ENCODE measurements at regions not wholly inside any gene's neighbourhood (a gene's known extent, or its start where the extent isn't known, plus 50 kb on each side); places are given as distances from the start of the nearest gene placed in this dataset.

DNA sequence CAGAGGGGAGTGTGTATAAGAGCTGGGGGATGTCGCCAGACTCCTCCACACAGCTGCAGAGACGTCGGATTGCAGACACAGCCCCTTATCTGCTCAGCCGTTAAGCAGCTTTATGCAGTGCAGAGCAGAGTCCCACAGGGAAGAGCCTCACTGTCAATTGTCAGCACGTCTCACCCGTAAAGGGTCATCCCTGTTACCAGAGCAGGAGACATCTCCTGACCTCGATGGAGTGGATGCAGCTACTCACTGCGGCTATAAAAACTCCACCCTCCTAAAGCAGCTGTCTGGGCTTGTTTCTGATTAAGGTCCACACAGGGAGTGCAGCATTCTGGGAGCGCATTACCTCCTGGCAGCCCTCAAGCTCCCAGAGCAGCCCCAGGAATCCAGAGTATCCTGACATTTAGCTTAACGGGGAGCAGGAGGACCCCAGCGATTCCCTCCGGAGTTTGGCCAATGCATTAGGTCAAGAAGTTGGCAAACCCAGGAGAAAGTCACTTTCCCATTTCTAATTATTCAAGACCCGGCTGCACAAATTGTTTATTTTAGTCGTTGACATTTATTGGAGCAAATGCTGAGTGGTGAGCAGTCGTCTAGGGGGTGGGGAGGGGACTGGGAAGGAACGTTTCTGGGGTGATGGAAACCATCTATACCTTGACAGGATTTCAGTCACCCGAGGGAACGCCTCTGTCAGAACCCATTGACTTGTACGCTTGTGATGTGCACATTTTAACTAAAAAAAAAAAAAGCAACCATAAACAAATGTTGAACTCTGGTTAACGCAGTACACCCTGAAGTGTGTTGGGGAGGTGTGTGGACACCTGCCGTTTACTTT, 100.0 kb upstream of the ZNF469 start:
- DNase-seq = no peak
- Histone ChIP-seq H2BK5ac (ENCODE audit: insufficient read length, low read length) (no peak overlapping the region), H3K18ac (ENCODE audit: insufficient read length, low read depth, low read length) (no peak overlapping the region), H3K4me2 (ENCODE audit: insufficient read depth, insufficient read length, low read length) (no peak overlapping the region), H3K4ac (ENCODE audit: low read depth, low read length) (no peak overlapping the region), H3T11ph (ENCODE audit: low read length) (no peak overlapping the region), H3K14ac (ENCODE audit: insufficient read depth, low read length) (no peak overlapping the region), H4K20me1 (ENCODE audit: control insufficient read depth, insufficient read depth, insufficient read length) (no peaks in the 10 kb centered on the region), H4K5ac (ENCODE audit: insufficient read length, low read depth, low read length) (no peak overlapping the region), H2AFZ (ENCODE audit: low read length) (no peak overlapping the region), H3K79me1 (ENCODE audit: insufficient read depth, low read depth, low read length, poor library complexity, severe bottlenecking) (no peaks in the 10 kb centered on the region), H2BK12ac (ENCODE audit: insufficient read length, low read depth, low read length) (no peak overlapping the region), H3K23me2 (ENCODE audit: insufficient read length, low read depth, low read length, poor library complexity, severe bottlenecking) (no peaks in the 10 kb centered on the region), H4K8ac (replicated peaks; ENCODE audit: insufficient read length, low read depth, low read length) (no peak overlapping the region), H2BK120ac (ENCODE audit: low read depth, low read length, poor library complexity, severe bottlenecking) (no peak overlapping the region), H3K27ac (ENCODE audit: insufficient read length, low read depth, low read length) (no peak overlapping the region), H3K4me1 (ENCODE audit: insufficient read depth, low read length) (no peaks in the 10 kb centered on the region), H3K79me2 (ENCODE audit: insufficient read depth, low read length) (no peaks in the 10 kb centered on the region), H3K9ac (ENCODE audit: extremely low read depth, insufficient read length, low read length) (no peak overlapping the region), H4K91ac (ENCODE audit: insufficient read length, low read depth, low read length) (no peak overlapping the region), H2BK20ac (ENCODE audit: low read depth, low read length, poor library complexity, severe bottlenecking) (no peak overlapping the region), H3K27me3 (ENCODE audit: insufficient read depth, low read length) (no peaks in the 10 kb centered on the region), H2AK5ac (ENCODE audit: insufficient read length, low read length) (no peak overlapping the region), H3K9me3 (ENCODE audit: control insufficient read depth, low read depth, low read length) (peaks cover 18% of the 10 kb centered on the region), H3K56ac (ENCODE audit: insufficient read length, low read depth, low read length) (no peak overlapping the region), H2BK15ac (ENCODE audit: low read depth, low read length) (no peak overlapping the region), H3K23ac (ENCODE audit: insufficient read length, low read depth, low read length) (no peak overlapping the region)
- peaks cover 38 to 46% of the 10 kb centered on the region in 2 experiments for H3K9me3 Mint-ChIP-seq
- peaks cover 5 to 13% (median 11%) of the 10 kb centered on the region in 3 experiments; a peak in 5 of 7 replicates for H3K36me3 Mint-ChIP-seq (ENCODE audit: insufficient read depth in 1 of 3, low read depth in 3 of 3)
- no peak overlapping the region for H3K27ac Mint-ChIP-seq
- WGBS (ENCODE audit: extremely low coverage, insufficient read length, low lambda C conversion rate) = no CpG with 5 or more reads among the region's 21 CpGs
- no peak overlapping the region for H3K4me3 Mint-ChIP-seq
- H3K27me3 Mint-ChIP-seq (ENCODE audit: low read depth) = peaks cover 12% of the 10 kb centered on the region
- no peak for TF ChIP-seq CTCF (conservative IDR thresholded peaks at IDR 0.05)
- H3K4me1 Mint-ChIP-seq = no peaks in the 10 kb centered on the region

Data from H9 (cell line).